ENCODE measurements at regions not wholly inside any gene's neighbourhood (a gene's known extent, or its start where the extent isn't known, plus 50 kb on each side); places are given as distances from the start of the nearest gene placed in this dataset.

GRCh38 chr12:77237896-77238295 lies 172.5 kb upstream of the E2F7 start:
- TF ChIP-seq CTCF (IDR thresholded peaks at IDR 0.05; ENCODE audit: low read depth, low read length, missing control alignments) = no peak
- no peak overlapping the region for H3K4me3 ChIP-seq (ENCODE audit: low read depth, low read length)
- no peak for DNase-seq (ENCODE audit: low read depth)

DNA sequence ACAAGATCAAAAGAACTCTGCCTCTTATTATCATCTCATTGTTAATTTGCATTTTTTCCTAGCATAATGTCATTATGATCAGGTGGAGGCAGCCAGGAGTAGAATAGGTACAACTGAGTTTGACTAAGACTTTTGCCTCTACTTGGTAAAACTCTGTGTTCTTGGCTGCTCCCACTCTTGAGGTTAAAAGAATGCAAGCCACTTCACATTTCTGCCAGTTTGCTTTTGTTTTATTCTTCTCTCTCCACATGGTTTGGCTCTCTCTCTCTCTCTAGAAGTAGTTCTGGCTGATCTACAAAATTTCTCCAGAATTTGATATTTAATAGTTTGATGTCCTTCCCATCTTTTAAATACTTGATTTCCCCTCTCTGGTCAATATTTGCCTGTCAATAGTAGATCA lies 170.7 kb upstream of the E2F7 start:
- no peak overlapping the region for H3K4me3 ChIP-seq (ENCODE audit: low read depth, low read length)
- TF ChIP-seq CTCF (IDR thresholded peaks at IDR 0.05; ENCODE audit: low read depth, low read length, missing control alignments) = no peak
- no peak for DNase-seq (ENCODE audit: low read depth)

- no peak for DNase-seq (ENCODE audit: low read depth)
- no peak for TF ChIP-seq CTCF (IDR thresholded peaks at IDR 0.05; ENCODE audit: low read depth, low read length, missing control alignments)
- no peak overlapping the region for H3K4me3 ChIP-seq (ENCODE audit: low read depth, low read length)
Measured at GRCh38 chr12:77232045-77232444, 166.7 kb upstream of the E2F7 start.

- DNase-seq (ENCODE audit: low read depth) = no peak
- TF ChIP-seq CTCF (IDR thresholded peaks at IDR 0.05; ENCODE audit: low read depth, low read length, missing control alignments) = no peak
- H3K4me3 ChIP-seq (ENCODE audit: low read depth, low read length) = no peak overlapping the region
Measured at GRCh38 chr12:77231501-77231918, 166.1 kb upstream of the E2F7 start.

DNA sequence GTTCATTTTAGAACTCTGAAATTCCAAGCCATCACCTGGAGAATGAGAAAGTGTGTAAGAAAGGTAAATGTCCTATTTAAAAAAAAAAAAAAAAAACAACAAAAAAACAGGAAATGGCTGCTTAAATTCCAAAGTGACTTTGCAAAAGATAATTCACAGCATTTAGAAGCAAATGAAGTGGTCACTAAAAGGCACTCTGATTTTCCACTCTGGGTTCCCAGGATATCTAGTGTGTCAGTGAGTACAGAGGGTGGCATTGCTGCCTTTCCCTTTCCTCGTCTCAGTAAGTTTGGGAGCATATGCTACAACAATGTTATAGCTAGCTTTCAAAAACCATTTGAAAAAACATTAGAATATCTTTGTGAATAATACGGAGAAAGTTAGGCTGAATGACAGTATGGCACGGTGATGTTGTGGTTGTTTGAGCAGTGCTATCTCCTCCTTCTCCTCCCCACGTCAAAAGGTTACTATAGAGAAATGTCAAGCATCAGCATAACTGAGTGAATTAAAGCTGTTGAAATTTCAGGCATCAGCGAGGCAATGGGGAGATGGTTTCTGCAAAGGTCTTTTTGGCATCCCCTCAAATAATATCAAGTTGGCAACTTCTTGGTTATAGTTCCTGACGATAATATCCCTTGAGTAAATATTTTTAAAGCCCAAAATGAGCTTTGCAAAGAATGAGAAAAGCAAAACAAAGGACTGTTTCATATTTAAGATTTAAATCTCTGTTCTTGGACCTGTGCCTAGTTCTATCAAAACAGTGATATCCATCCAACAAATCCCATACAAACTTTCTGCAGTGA lies 164.5 kb upstream of the E2F7 start:
- no peak for DNase-seq (ENCODE audit: low read depth)
- TF ChIP-seq CTCF (IDR thresholded peaks at IDR 0.05; ENCODE audit: low read depth, low read length, missing control alignments) = no peak
- H3K4me3 ChIP-seq (ENCODE audit: low read depth, low read length) = no peak overlapping the region

DNA sequence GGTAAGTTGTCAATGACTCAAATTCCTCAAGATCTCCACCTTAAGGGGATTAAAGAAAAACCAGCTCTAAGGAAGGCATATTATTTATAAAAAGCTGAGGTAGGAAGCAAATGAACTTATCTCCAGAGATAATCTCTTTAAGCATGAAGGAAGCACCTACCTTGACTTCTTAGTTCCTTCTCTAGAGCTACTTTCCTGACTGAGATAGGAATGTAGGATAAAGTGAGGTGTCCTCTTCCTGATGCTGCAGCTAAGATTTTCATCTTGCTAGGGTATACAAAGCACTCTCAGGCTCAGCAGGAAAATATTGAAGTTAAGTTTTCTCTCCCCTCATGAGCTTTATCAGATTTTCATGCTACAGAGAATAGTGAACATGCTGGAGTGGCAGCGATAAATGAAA lies 163.0 kb upstream of the E2F7 start:
- H3K4me3 ChIP-seq (ENCODE audit: low read depth, low read length) = no peak overlapping the region
- no peak for TF ChIP-seq CTCF (IDR thresholded peaks at IDR 0.05; ENCODE audit: low read depth, low read length, missing control alignments)
- DNase-seq (ENCODE audit: low read depth) = no peak

- DNase-seq (ENCODE audit: low read depth) = no peak
- no peak overlapping the region for H3K4me3 ChIP-seq (ENCODE audit: low read depth, low read length)
- no peak for TF ChIP-seq CTCF (IDR thresholded peaks at IDR 0.05; ENCODE audit: low read depth, low read length, missing control alignments)
Measured at GRCh38 chr12:77226368-77226767, 161.0 kb upstream of the E2F7 start.
